ENCODE measurements at regions not wholly inside any gene's neighbourhood (a gene's known extent, or its start where the extent isn't known, plus 50 kb on each side); places are given as distances from the start of the nearest gene placed in this dataset.

DNA sequence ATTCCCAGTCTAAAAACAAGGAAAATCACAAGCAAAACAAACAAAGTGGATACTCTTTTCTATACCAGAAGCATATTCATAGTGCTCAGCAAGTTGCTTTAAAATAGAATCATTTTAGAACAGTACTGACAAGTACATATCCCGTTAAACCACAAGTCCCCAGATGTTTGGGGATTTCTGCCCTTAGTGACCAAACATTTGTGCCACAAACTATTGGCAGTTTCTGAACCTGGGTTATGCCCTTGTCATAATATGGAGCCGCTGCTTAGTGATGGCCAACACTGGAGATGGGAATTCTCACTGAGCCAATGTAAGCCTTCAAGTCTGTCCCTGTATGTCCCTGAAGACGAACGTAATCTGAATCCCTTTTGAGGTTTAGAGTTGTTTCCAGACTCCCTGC is 436.7 kb upstream of the JAG1 start:
- Histone ChIP-seq H3K79me2 (ENCODE audit: low read length) (no peaks in the 10 kb centered on the region), H3K4me3 (ENCODE audit: low read length) (no peak overlapping the region), H4K20me1 (ENCODE audit: insufficient read depth, low read depth, low read length) (no peaks in the 10 kb centered on the region), H3K9me2 (replicated peaks; ENCODE audit: insufficient read depth, low read length) (no peaks in the 10 kb centered on the region), H3K27me3 (ENCODE audit: low read length) (no peaks in the 10 kb centered on the region), H3K4me2 (ENCODE audit: low read depth, low read length, poor library complexity, severe bottlenecking) (no peak overlapping the region), H2AFZ (ENCODE audit: low read length) (no peak overlapping the region), H3K9ac (ENCODE audit: low read length) (no peak overlapping the region), H3K36me3 (ENCODE audit: insufficient read depth, low read length) (no peaks in the 10 kb centered on the region), H3K4me1 (ENCODE audit: low read length) (no peaks in the 10 kb centered on the region), H3K9me3 (ENCODE audit: low read length) (no peaks in the 10 kb centered on the region), H3K27ac (ENCODE audit: low read length) (no peak overlapping the region)
- DNase-seq: no peak

DNA sequence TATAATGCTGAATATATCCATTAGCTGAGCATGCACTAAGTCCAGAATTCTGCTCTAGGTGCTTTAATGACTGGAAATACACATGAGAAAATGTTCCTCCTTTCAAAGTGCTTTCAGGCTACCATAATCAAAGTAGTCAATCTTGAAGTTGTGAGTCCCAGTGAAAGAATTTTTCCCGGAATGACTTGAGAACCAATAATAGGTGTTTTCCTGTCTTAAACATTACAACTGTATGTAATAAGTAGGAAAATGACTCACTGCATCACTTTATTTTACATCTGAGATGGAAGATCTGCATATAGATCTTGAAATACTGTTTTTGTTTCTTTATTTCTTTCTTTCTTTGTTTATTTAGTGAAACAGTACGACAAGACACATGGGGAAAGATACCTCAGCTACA is 437.4 kb upstream of the JAG1 start:
- H3K4me2 ChIP-seq (ENCODE audit: low read depth, low read length, poor library complexity, severe bottlenecking): no peak overlapping the region
- no peak overlapping the region for H2AFZ ChIP-seq (ENCODE audit: low read length)
- H3K9me2 ChIP-seq (replicated peaks; ENCODE audit: insufficient read depth, low read length): no peaks in the 10 kb centered on the region
- H3K79me2 ChIP-seq (ENCODE audit: low read length): no peaks in the 10 kb centered on the region
- no peak overlapping the region for H3K27ac ChIP-seq (ENCODE audit: low read length)
- H3K36me3 ChIP-seq (ENCODE audit: insufficient read depth, low read length): no peaks in the 10 kb centered on the region
- no peaks in the 10 kb centered on the region for H3K9me3 ChIP-seq (ENCODE audit: low read length)
- H3K4me1 ChIP-seq (ENCODE audit: low read length): no peaks in the 10 kb centered on the region
- DNase-seq: no peak
- H3K4me3 ChIP-seq (ENCODE audit: low read length): no peak overlapping the region
- H3K27me3 ChIP-seq (ENCODE audit: low read length): no peaks in the 10 kb centered on the region
- no peaks in the 10 kb centered on the region for H4K20me1 ChIP-seq (ENCODE audit: insufficient read depth, low read depth, low read length)
- H3K9ac ChIP-seq (ENCODE audit: low read length): no peak overlapping the region

DNA sequence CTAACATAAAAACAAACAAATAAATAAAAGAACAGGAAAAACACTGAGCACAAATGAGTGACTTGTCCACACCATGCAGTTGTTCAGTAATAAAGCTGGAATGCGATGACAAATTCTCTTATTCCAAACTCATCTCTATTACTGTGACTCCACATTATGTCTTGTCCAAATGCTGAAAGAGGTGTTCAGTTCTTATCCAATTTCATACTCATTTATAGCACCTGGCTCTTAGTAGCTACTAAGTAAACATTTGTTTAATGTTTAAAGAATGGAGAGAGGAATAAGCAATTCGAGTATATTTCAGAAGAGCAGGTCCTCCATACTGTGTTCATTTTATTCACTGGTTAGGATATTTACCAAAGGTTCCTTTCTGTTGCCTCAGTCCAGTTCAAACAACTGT is 439.0 kb upstream of the JAG1 start:
- H3K27me3 ChIP-seq (ENCODE audit: low read length): no peaks in the 10 kb centered on the region
- H3K27ac ChIP-seq (ENCODE audit: low read length): no peak overlapping the region
- H3K4me2 ChIP-seq (ENCODE audit: low read depth, low read length, poor library complexity, severe bottlenecking): no peak overlapping the region
- no peaks in the 10 kb centered on the region for H3K4me1 ChIP-seq (ENCODE audit: low read length)
- H2AFZ ChIP-seq (ENCODE audit: low read length): no peak overlapping the region
- no peak for DNase-seq
- H3K4me3 ChIP-seq (ENCODE audit: low read length): no peak overlapping the region
- no peaks in the 10 kb centered on the region for H3K36me3 ChIP-seq (ENCODE audit: insufficient read depth, low read length)
- no peaks in the 10 kb centered on the region for H3K79me2 ChIP-seq (ENCODE audit: low read length)
- no peaks in the 10 kb centered on the region for H3K9me3 ChIP-seq (ENCODE audit: low read length)
- no peak overlapping the region for H3K9ac ChIP-seq (ENCODE audit: low read length)
- no peaks in the 10 kb centered on the region for H4K20me1 ChIP-seq (ENCODE audit: insufficient read depth, low read depth, low read length)
- no peaks in the 10 kb centered on the region for H3K9me2 ChIP-seq (replicated peaks; ENCODE audit: insufficient read depth, low read length)

DNA sequence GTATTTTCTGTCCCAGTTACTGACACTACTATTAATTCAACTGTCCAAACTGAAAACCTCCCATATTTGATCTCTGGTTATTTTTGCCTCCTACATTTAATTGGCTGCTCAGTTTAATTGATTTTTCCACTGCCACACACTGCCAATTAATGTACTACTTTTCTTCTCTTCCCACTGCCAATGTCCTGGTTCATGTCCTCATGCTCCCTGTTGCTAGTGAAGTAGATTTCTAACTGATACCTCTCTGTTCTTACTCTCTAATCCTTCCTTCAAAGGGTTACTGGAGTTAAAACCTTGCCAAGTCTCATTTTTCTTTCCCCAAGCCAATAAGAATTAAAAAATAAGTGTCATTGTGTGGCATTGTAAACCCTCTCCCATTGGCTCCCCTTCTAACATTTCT is 440.6 kb upstream of the JAG1 start:
- no peak for DNase-seq
- H3K36me3 ChIP-seq (ENCODE audit: insufficient read depth, low read length): no peaks in the 10 kb centered on the region
- no peak overlapping the region for H3K4me2 ChIP-seq (ENCODE audit: low read depth, low read length, poor library complexity, severe bottlenecking)
- no peaks in the 10 kb centered on the region for H3K4me1 ChIP-seq (ENCODE audit: low read length)
- no peak overlapping the region for H3K27ac ChIP-seq (ENCODE audit: low read length)
- H3K9me2 ChIP-seq (replicated peaks; ENCODE audit: insufficient read depth, low read length): no peaks in the 10 kb centered on the region
- no peak overlapping the region for H3K9ac ChIP-seq (ENCODE audit: low read length)
- H3K27me3 ChIP-seq (ENCODE audit: low read length): no peaks in the 10 kb centered on the region
- H3K79me2 ChIP-seq (ENCODE audit: low read length): no peaks in the 10 kb centered on the region
- no peaks in the 10 kb centered on the region for H3K9me3 ChIP-seq (ENCODE audit: low read length)
- no peak overlapping the region for H3K4me3 ChIP-seq (ENCODE audit: low read length)
- H4K20me1 ChIP-seq (ENCODE audit: insufficient read depth, low read depth, low read length): no peaks in the 10 kb centered on the region
- H2AFZ ChIP-seq (ENCODE audit: low read length): no peak overlapping the region

DNA sequence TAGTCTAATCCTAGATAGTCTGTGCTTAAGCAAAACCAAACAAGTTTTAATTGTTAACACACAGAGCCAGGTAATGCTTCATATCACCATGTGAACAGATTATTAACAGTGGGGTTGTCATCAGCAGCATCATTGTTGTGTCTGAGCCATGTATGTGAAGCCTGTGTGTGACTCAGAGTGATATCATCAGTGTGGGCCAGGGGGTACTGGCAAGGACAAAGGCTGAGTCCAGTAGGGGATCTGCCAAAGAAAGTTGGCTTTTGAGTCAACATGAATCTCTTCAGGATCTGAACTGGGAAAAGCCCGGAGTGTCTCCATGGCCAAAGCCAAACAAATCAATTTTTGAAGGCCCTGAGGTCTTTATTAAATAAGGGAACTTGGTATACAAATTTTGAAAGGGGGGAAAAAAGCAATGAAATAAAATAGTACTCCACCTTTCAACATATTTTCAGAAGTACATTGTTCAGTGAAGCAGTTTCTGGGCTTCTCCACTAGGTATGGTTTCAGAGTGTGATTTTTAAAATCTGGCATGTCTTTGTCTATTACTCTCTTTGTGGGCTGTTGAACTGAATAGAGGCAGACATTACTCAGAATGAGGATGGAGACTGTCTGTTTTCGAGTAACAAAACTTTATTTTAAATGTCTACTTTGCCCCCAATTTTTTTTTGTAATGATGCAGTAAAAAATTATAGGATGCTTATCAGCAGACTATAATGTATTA is 444.2 kb upstream of the JAG1 start:
- no peak overlapping the region for H3K4me2 ChIP-seq (ENCODE audit: low read depth, low read length, poor library complexity, severe bottlenecking)
- H4K20me1 ChIP-seq (ENCODE audit: insufficient read depth, low read depth, low read length): no peaks in the 10 kb centered on the region
- H3K4me3 ChIP-seq (ENCODE audit: low read length): no peak overlapping the region
- no peak overlapping the region for H3K27ac ChIP-seq (ENCODE audit: low read length)
- no peaks in the 10 kb centered on the region for H3K79me2 ChIP-seq (ENCODE audit: low read length)
- no peaks in the 10 kb centered on the region for H3K27me3 ChIP-seq (ENCODE audit: low read length)
- H3K9ac ChIP-seq (ENCODE audit: low read length): no peak overlapping the region
- no peaks in the 10 kb centered on the region for H3K9me2 ChIP-seq (replicated peaks; ENCODE audit: insufficient read depth, low read length)
- no peak overlapping the region for H2AFZ ChIP-seq (ENCODE audit: low read length)
- H3K9me3 ChIP-seq (ENCODE audit: low read length): no peaks in the 10 kb centered on the region
- no peaks in the 10 kb centered on the region for H3K4me1 ChIP-seq (ENCODE audit: low read length)
- H3K36me3 ChIP-seq (ENCODE audit: insufficient read depth, low read length): no peaks in the 10 kb centered on the region
- DNase-seq: no peak

DNA sequence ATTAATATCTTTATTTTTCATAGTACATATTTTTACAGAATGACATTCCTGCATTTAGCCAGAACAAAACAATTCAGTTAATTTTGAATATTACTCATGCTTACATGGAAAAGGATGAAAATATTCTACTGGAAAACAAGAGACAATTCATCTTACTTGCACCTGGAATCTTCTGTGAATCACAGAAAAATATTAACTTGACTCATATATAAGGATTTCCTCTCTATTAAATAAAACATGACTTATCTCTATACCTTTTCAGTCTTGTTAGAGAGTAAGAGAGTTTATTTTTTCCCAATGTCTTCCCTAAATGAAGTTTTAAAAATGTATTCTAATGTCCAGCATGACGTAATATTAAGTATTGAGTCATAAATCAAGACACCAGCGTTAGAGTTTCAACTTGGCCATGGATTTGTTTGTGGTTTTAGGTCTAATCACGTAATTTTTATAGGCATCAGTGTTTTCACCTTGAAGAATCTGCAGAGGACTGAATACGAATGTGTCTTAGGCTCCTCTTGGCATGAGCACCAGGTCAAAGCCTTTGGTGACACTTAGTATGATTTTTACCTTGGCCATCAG is 445.1 kb upstream of the JAG1 start:
- Histone ChIP-seq H3K9ac (ENCODE audit: low read length) (no peak overlapping the region), H4K20me1 (ENCODE audit: insufficient read depth, low read depth, low read length) (no peaks in the 10 kb centered on the region), H3K4me3 (ENCODE audit: low read length) (no peak overlapping the region), H3K27me3 (ENCODE audit: low read length) (no peaks in the 10 kb centered on the region), H2AFZ (ENCODE audit: low read length) (no peak overlapping the region), H3K9me3 (ENCODE audit: low read length) (no peaks in the 10 kb centered on the region), H3K4me1 (ENCODE audit: low read length) (no peaks in the 10 kb centered on the region), H3K36me3 (ENCODE audit: insufficient read depth, low read length) (no peaks in the 10 kb centered on the region), H3K79me2 (ENCODE audit: low read length) (no peaks in the 10 kb centered on the region), H3K27ac (ENCODE audit: low read length) (no peak overlapping the region), H3K9me2 (replicated peaks; ENCODE audit: insufficient read depth, low read length) (no peaks in the 10 kb centered on the region; the same call in 1 of the 2 replicates), H3K4me2 (ENCODE audit: low read depth, low read length, poor library complexity, severe bottlenecking) (no peak overlapping the region)
- DNase-seq: no peak

DNA sequence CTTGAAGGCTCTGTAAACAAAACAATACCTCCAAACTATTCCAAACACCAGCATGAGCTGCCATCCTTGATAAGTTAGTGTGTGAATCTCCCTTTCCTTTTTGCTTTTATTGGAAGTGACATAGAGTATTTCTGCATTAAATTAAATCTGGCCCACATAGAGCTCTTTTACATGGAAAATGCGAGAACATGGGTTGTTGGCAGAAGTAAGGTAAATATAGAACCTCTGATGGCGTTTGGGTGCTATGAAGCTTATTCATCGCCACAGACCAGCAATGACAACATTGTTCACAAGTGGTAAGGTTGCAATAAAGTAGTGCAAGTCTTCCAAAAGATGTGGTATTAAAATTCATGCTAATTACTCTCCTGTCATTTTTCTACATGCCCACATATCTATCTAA is 445.8 kb upstream of the JAG1 start:
- Histone ChIP-seq H3K4me1 (ENCODE audit: low read length) (no peaks in the 10 kb centered on the region), H3K9me2 (replicated peaks; ENCODE audit: insufficient read depth, low read length) (no peaks in the 10 kb centered on the region; the same call in 1 of the 2 replicates), H4K20me1 (ENCODE audit: insufficient read depth, low read depth, low read length) (no peaks in the 10 kb centered on the region), H3K9me3 (ENCODE audit: low read length) (no peaks in the 10 kb centered on the region), H2AFZ (ENCODE audit: low read length) (no peak overlapping the region), H3K4me3 (ENCODE audit: low read length) (no peak overlapping the region), H3K4me2 (ENCODE audit: low read depth, low read length, poor library complexity, severe bottlenecking) (no peak overlapping the region), H3K79me2 (ENCODE audit: low read length) (no peaks in the 10 kb centered on the region), H3K9ac (ENCODE audit: low read length) (no peak overlapping the region), H3K36me3 (ENCODE audit: insufficient read depth, low read length) (no peaks in the 10 kb centered on the region), H3K27ac (ENCODE audit: low read length) (no peak overlapping the region), H3K27me3 (ENCODE audit: low read length) (no peaks in the 10 kb centered on the region)
- no peak for DNase-seq

DNA sequence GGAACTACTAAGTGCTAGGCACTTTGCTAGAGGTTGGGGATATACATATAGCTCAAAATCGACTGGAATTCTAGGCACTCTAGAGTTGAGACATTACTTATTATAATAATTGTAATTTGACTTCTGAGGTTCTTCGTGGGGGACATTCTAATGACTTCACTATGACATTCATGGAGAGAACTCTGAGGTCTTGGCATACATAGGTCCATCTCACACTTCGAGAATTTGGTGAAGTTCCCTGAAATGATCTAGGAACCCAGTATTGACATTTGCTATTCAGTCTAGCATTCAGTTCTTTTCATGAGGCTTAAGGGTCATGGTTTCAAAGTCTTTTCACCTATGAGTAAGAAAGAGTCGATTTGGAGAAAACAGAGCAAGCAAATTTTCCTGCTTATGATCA is 446.6 kb upstream of the JAG1 start:
- H3K9ac ChIP-seq (ENCODE audit: low read length): no peak overlapping the region
- no peaks in the 10 kb centered on the region for H4K20me1 ChIP-seq (ENCODE audit: insufficient read depth, low read depth, low read length)
- H3K4me1 ChIP-seq (ENCODE audit: low read length): no peaks in the 10 kb centered on the region
- no peak overlapping the region for H3K4me3 ChIP-seq (ENCODE audit: low read length)
- H3K9me3 ChIP-seq (ENCODE audit: low read length): no peaks in the 10 kb centered on the region
- DNase-seq: no peak
- no peaks in the 10 kb centered on the region for H3K79me2 ChIP-seq (ENCODE audit: low read length)
- H3K4me2 ChIP-seq (ENCODE audit: low read depth, low read length, poor library complexity, severe bottlenecking): no peak overlapping the region
- H2AFZ ChIP-seq (ENCODE audit: low read length): no peak overlapping the region
- H3K27me3 ChIP-seq (ENCODE audit: low read length): no peaks in the 10 kb centered on the region
- no peaks in the 10 kb centered on the region; the same call in 1 of the 2 replicates for H3K9me2 ChIP-seq (replicated peaks; ENCODE audit: insufficient read depth, low read length)
- H3K36me3 ChIP-seq (ENCODE audit: insufficient read depth, low read length): no peaks in the 10 kb centered on the region
- H3K27ac ChIP-seq (ENCODE audit: low read length): no peak overlapping the region
